H4 (cell line): ENCODE measurements at regions not wholly inside any gene's neighbourhood (a gene's known extent, or its start where the extent isn't known, plus 50 kb on each side); places are given as distances from the start of the nearest gene placed in this dataset.
"Not testable (repeated sequence)": the region's sequence is repeated elsewhere in the genome, so short reads cannot be mapped to it uniquely, and the experiment has no call there.

Experiments
- DNase-seq: peaks from one replicate; pipeline ENCODE4 v3.0.0-alpha.2; 2015; ENCODE audit warnings: low spot score

DNA sequence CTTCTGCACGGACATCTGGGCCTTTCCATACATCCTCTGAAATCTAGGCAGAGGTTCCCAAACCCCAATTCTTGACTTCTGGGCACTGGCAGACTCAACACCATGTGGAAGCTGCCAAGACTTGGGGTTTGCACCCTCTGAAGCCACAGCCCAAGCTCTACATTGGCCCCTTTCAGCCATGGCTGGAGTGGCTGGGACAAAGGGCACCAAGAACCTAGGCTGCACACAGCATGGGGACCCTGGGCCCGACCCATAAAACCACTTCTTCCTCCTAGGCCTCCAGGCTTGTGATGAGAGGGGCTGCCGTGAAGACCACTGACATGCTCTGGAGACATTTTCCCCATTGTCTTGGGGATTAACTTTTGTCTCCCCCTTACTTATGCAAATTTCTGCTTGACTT, 158.0 kb downstream of the GNAI1 start:
- not testable (repeated sequence) for DNase-seq

DNA sequence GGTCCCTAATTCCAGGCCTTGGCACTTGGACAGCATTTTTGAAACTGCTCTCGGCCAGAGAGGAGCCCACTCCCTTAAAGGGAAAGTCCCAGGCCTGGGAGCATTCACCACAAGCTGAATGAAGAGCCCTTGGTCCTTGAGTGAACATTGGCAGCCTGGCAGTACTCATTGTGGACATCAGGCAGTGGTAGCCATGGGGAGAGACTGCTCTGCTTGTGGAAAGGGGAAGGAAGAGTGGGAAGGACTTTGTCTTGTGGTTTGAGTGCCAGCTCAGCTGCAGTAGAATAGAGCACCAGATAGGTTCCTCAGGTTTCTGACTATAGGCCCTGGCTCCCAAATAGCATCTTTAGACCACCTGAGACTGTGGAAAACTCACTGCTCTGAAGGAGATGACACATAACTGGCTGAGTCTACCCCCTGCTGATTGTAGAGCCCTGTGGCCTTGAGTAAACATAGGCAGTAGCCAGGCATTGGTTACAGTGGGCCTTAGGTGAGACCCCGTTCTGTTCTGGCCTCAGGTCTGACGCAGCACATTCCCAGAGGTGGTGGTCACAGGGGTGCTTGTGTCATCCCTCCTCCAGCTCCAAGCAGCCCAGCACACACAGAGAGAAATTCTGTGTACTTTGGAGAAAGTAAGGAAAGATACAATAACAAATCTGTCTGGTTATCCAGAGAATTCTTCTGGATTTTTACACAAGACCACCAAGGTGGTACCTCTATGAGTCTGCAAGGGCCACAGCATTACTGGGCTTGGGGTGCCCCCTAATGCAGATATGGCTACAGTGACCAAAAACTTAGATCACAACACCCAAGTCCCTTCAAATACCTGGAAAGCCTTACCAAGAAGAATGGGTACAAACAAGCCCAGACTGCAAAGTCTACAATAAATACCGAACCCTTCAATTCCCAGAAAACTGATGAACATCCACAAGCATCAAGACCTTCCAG, 153.8 kb downstream of the GNAI1 start:
- peak; percentile 72 for DNase-seq

DNA sequence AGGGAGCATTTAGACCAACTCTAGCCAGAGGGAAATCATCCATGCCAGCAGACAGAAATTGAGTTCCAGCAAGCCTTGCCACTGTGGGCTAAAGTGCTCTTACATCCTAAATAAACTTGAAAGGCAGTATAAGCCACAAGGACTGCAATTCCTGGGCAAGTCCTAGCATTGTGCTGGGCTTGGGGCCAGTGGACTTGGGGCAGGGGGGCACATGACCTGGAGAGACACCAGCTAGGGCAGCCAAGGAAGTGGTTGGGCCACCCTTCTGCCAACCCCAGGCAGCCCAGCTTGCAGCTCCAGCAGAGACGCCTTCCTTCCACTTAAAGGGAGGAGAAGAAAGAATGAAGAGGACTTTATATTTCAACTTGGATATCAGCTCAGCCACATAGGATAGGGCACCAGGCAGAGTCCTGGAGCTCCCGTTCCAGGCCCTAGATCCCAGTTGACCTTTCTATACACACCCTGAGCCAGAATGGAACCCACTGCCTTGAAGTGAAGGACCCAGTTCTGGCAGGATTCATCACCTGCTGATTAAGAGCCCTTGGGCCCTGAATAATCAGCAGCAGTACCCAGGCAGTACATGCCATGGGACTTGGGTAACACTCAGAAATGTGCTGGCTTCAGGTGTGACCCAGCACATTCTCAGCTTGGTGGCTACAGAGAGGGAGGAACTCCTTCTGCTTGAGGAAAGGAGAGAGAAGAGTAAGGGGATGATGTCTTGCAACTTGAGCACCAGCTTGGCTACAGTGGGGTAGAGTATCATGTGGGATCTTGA, 153.0 kb downstream of the GNAI1 start:
- peak; percentile 28 for DNase-seq

DNA sequence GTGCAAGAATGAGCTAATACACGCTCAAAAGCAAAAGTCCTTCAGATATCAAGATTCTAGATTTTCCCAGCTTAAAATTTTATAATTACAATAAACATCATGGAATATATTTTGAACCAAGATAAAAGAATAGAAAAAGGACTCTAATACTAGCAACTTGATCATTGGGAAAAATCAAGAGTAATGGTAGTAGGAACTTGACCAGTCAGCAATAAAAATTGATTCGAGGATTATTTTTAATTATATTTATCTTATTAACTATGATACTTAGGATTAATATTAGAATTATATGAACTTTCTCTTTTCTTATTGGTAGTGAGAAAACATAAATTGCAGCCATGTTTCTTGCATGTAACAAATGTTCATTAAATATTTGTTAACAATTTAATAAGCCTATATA, 152.0 kb downstream of the GNAI1 start:
- DNase-seq: no peak

DNA sequence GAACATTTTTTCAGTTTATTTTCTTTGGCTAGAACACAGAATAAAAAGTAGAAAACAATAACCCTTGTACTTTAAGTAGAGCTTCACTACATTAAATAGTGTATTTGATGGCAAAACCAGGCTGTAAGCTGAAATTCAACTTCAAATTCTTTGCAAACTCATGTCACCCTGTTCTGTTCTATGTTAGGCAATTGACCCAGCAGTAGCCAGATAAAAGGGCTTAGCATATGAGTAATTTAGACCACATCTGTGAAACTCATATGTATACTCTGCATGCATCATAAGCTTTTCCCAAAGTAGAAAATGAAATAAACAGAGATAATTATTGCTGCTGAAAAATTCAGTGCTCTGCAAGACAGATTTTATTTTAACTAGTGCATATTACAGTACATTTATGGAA, 150.2 kb downstream of the GNAI1 start:
- peak; percentile 78 for DNase-seq

DNA sequence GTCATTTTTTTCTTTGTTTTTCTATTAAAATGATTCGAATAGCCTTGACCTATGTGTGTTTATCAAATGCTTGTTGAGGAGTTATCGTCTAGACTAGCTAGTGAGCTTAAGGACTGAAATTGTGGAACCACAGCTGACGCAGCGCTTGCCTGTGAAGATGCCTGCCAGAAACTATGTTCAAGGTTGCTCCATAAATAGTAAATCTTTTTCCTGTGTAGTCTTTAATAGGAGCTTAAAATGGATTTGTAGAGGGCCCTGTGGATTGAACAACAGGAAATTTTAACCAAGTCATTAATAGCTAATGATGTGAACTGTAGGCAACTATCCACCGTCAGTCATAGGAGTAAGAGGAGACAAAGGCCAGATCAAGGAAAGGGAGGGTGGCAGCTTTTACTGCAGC, 145.1 kb downstream of the GNAI1 start:
- DNase-seq: no peak

DNA sequence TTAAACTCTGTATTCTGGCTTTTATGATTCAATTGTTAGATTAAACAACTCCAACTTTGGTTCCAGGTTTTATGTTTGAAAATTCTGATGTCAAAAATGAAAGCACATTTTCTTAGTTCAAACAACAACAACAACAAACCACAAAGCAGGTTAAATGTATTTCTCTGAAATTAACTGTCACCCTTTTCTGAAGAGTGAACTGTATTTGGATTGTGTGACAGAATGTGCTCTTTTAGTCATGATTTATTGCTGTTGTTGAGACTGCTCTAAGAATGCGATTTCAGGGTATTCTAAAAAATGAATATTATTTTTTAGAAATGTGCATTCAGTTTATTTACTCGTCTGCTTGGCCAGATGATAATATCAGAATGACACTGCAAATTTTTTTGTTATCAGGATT, 144.1 kb downstream of the GNAI1 start:
- DNase-seq: no peak

DNA sequence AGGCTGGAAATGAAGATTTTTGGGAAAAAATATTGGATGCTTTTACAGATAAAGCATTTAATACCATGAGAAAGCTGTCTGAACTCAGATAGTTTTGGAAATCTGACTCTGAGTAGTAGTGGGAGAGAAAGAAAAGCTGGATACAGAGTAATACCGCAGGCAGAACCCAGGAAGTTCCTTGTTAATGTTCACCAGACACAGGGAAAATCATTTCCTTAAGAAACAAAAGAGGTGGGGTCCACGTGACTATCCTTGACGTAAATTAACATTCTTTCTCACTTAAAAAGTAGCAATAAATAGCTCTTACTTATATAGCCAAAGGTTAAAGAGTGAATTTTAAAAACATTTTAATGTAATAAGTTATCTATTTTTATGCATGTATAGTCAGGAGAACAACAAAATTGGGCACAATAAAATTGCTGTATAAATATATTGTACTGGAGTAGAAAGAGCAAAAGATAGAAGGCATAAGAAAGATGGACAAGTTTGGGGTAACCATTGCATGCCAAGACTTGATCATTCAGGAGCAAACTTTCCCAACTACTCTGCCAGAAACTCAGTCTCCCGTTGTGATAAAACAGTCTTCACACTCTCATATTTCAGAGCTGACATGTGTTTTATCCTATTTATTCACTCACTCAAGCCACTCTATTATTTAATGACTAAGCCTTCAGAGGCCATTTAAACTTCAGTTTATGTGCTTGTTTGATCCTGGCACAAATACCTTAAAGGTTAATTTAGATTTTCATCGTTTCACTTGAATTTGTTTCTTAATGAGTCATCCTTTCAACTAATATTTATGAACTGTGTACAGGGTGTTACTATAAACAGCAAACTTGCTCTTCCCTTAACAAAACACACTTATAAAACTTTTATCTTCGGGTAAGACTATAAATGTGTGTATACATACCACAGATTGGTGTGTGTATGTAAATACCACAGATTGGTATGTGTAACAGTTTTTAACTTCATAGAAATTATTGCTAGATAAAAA, 143.1 kb downstream of the GNAI1 start:
- DNase-seq: peak; percentile 80
